ENCODE measurements at regions not wholly inside any gene's neighbourhood (a gene's known extent, or its start where the extent isn't known, plus 50 kb on each side); places are given as distances from the start of the nearest gene placed in this dataset.

DNA sequence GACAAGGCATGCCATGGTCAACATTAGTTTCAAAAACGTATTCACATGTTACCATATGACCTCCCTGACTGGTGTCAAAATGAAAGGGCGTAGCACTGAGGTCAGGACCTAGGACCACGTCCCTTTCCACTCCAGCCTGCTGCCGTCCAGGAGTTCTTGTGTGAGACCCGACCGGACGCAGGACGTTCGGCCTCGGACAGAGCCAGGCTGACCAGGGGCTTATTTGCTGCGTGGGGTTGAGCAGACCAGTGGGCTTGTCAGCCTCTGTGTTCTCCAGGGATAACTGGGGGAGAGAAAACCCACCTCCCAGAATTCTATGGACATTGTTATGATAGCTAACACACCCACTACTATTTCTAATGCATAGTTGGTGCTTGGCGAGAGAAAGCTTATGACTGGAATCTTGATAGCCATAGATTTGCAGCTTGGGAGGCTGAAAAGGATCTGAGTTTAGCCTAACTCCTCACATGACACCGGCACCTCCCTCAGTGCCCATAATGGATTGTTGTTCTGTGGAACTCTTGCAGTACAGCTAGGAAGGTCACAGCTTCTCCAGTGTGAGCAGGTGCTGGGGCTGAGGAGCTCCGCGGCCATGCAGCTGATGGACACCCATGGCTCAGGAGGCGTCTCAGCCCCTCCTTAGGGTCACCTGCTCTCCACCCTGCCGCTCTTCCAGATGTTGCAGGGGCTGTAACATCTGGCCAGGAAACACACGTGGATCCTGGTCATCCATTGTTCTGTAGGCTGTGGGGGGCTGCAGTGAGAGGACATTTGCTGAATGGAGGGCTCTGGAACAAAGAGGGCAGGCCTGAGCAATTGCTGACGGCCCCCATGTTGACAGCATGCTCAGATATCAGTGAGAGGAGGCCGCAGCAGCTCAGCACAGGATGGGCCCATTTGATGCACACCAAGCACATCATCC, 368.4 kb downstream of the IRX2 start:
- intact Hi-C loops (cut with micrococcal nuclease), result no loop called here
- H3K79me2 ChIP-seq (ENCODE audit: insufficient read depth, low read length), result no peaks in the 10 kb centered on the region
- H3K27ac ChIP-seq (ENCODE audit: low read depth, low read length), result no peak overlapping the region

DNA sequence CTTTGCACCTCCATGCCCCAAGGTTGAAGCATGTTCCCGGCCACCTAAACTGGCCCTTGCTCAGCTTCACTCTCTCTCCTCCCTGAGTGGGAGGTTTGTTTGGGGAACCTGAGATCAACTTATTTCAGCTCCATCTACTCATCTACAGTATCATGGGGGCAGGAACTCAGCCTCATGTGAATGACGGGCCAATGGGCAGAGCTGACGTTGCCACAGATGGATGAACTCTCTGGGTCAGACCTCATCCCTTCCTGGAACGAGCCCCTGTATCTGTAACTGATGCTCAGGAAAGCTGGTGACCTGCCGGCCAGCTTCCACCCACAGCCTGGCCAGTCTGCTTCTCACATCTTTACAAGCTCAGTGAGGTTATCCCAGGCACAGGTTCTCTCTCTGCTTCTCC, 369.6 kb downstream of the IRX2 start:
- no peaks in the 10 kb centered on the region for H4K20me1 ChIP-seq (ENCODE audit: insufficient read depth)
- DNase-seq (ENCODE audit: low read depth, low spot score) (no peak), ATAC-seq (no peak)
- no peak for TF ChIP-seq EZH2phosphoT487 (IDR thresholded peaks at IDR 0.05; ENCODE audit: borderline replicate concordance)
- TF ChIP-seq EZH2 (IDR thresholded peaks at IDR 0.05), result no peak
- no peak for TF ChIP-seq ZNF274 (IDR thresholded peaks at IDR 0.05; ENCODE audit: low read depth, low read length)
- no peak for TF ChIP-seq ELF1 (IDR thresholded peaks at IDR 0.05; ENCODE audit: borderline replicate concordance, low read depth)
- TF ChIP-seq, protein P1, sequence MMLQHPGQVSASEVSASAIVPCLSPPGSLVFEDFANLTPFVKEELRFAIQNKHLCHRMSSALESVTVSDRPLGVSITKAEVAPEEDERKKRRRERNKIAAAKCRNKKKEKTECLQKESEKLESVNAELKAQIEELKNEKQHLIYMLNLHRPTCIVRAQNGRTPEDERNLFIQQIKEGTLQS (IDR thresholded peaks at IDR 0.05), result no peak
- TF ChIP-seq SIN3A (IDR thresholded peaks at IDR 0.05; ENCODE audit: low read depth), result no peak
- TF ChIP-seq SP1 (IDR thresholded peaks at IDR 0.05; ENCODE audit: low read depth), result no peak
- TF ChIP-seq, protein P2, sequence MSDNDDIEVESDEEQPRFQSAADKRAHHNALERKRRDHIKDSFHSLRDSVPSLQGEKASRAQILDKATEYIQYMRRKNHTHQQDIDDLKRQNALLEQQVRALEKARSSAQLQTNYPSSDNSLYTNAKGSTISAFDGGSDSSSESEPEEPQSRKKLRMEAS (IDR thresholded peaks at IDR 0.05), result no peak
- TF ChIP-seq CEBPB (IDR thresholded peaks at IDR 0.05; ENCODE audit: low read depth), result no peak
- no peak for TF ChIP-seq FOSL1 (IDR thresholded peaks at IDR 0.05; ENCODE audit: low read depth)
- no peak for TF ChIP-seq RAD21 (IDR thresholded peaks at IDR 0.05; ENCODE audit: low read depth)
- no peaks in the 10 kb centered on the region for H3K9me2 ChIP-seq (ENCODE audit: insufficient read depth)
- ChIA-PET CTCF (no interaction called here), POLR2A (no interaction called here), RAD21 (ENCODE audit: low non-redundant PET in 1 of 2, low total read pairs in 2 of 2, uncharacterized antibody in 2 of 2, unreplicated experiment in 2 of 2) (no interaction called here)
- H3K79me2 ChIP-seq (ENCODE audit: insufficient read depth, low read length), result no peaks in the 10 kb centered on the region
- H3K4me3 ChIP-seq (replicated peaks in 1 of 2; ENCODE audit: low read depth in 1 of 2, low read length in 2 of 2), result no peak overlapping the region
- intact Hi-C loops (cut with micrococcal nuclease), result no loop called here
- no peak overlapping the region for H3K9ac ChIP-seq (ENCODE audit: low read length)
- H3K4me2 ChIP-seq (ENCODE audit: low read length), result no peak overlapping the region
- no peaks in the 10 kb centered on the region for H3K4me1 ChIP-seq (ENCODE audit: control insufficient read depth in 1 of 2, insufficient read depth in 2 of 2, low read length in 2 of 2)
- no peak overlapping the region for H2AFZ ChIP-seq (ENCODE audit: low read depth, low read length, poor library complexity, severe bottlenecking)
- BruUV-seq (replicated peaks), result no TSS peak
- peaks cover 0 to 10% of the 10 kb centered on the region in 2 experiments; a peak in 3 of 4 replicates for H3K9me3 ChIP-seq (ENCODE audit: control insufficient read depth in 1 of 2, insufficient read depth in 1 of 2, low read depth in 1 of 2, low read length in 2 of 2)
- H3K27me3 ChIP-seq (ENCODE audit: insufficient read depth, low read length), result no peaks in the 10 kb centered on the region
- H3K36me3 ChIP-seq (ENCODE audit: control insufficient read depth in 1 of 2, insufficient read depth in 2 of 2, low read length in 2 of 2), result no peaks in the 10 kb centered on the region
- no peak overlapping the region for H3K27ac ChIP-seq (ENCODE audit: low read depth, low read length)

More for the DNA sequence above, 368.4 kb downstream of the IRX2 start:
- Histone ChIP-seq H3K9me2 (ENCODE audit: insufficient read depth) (no peaks in the 10 kb centered on the region), H4K20me1 (ENCODE audit: insufficient read depth) (no peaks in the 10 kb centered on the region), H3K9ac (ENCODE audit: low read length) (no peak overlapping the region), H3K4me2 (ENCODE audit: low read length) (no peak overlapping the region), H3K36me3 (ENCODE audit: control insufficient read depth in 1 of 2, insufficient read depth in 2 of 2, low read length in 2 of 2) (no peaks in the 10 kb centered on the region), H3K9me3 (ENCODE audit: control insufficient read depth in 1 of 2, insufficient read depth in 1 of 2, low read depth in 1 of 2, low read length in 2 of 2) (peaks cover 0 to 10% of the 10 kb centered on the region in 2 experiments; a peak in 3 of 4 replicates), H2AFZ (ENCODE audit: low read depth, low read length, poor library complexity, severe bottlenecking) (no peak overlapping the region), H3K4me1 (ENCODE audit: control insufficient read depth in 1 of 2, insufficient read depth in 2 of 2, low read length in 2 of 2) (no peaks in the 10 kb centered on the region), H3K4me3 (replicated peaks in 1 of 2; ENCODE audit: low read depth in 1 of 2, low read length in 2 of 2) (no peak overlapping the region), H3K27me3 (ENCODE audit: insufficient read depth, low read length) (no peaks in the 10 kb centered on the region)
- RAD21 ChIA-PET (ENCODE audit: low non-redundant PET in 1 of 2, low total read pairs in 2 of 2, uncharacterized antibody in 2 of 2, unreplicated experiment in 2 of 2), result no interaction called here
- CTCF ChIA-PET, result no interaction called here
- DNase-seq (ENCODE audit: low read depth, low spot score), result no peak
- POLR2A ChIA-PET, result no interaction called here
- BruUV-seq (replicated peaks), result no TSS peak
- ATAC-seq, result no peak
- no peak for TF ChIP-seq TCF7L2 (IDR thresholded peaks at IDR 0.05; ENCODE audit: borderline replicate concordance, extremely low read depth, insufficient read depth, insufficient read length)
- TF ChIP-seq ZNF274 (IDR thresholded peaks at IDR 0.05; ENCODE audit: low read depth, low read length), result no peak
- TF ChIP-seq EZH2 (IDR thresholded peaks at IDR 0.05), result no peak

Measured in HCT116 (cell line).